ENCODE measurements at regions not wholly inside any gene's neighbourhood (a gene's known extent, or its start where the extent isn't known, plus 50 kb on each side); places are given as distances from the start of the nearest gene placed in this dataset.

DNA sequence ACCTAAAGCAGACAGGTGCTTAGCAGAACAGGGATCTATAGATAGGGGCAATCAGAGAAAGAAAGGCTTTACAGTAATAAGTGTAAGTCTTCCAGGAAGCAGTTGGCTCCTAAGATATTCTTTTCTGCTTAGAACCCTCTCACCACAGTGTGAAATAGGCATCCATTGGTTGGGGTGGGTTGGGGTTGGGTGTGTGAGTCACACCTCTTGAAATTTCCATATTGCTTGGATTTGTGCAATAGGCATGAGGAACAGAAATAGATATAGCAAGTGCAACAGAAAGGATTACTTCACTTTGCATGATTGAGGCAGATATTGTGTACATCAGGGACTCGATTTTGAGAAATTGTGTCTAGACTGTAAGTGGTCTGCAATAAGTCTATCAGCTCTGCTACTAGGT is 200.1 kb upstream of the GAP43 start:
- TF ChIP-seq POLR2A (IDR thresholded peaks at IDR 0.05; ENCODE audit: low read length) = no peak
- TF ChIP-seq, protein P1, sequence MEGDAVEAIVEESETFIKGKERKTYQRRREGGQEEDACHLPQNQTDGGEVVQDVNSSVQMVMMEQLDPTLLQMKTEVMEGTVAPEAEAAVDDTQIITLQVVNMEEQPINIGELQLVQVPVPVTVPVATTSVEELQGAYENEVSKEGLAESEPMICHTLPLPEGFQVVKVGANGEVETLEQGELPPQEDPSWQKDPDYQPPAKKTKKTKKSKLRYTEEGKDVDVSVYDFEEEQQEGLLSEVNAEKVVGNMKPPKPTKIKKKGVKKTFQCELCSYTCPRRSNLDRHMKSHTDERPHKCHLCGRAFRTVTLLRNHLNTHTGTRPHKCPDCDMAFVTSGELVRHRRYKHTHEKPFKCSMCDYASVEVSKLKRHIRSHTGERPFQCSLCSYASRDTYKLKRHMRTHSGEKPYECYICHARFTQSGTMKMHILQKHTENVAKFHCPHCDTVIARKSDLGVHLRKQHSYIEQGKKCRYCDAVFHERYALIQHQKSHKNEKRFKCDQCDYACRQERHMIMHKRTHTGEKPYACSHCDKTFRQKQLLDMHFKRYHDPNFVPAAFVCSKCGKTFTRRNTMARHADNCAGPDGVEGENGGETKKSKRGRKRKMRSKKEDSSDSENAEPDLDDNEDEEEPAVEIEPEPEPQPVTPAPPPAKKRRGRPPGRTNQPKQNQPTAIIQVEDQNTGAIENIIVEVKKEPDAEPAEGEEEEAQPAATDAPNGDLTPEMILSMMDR (IDR thresholded peaks at IDR 0.05) = no peak
- no peak for TF ChIP-seq CEBPB (IDR thresholded peaks at IDR 0.05)
- TF ChIP-seq RFX5 (IDR thresholded peaks at IDR 0.05) = no peak
- TF ChIP-seq, protein P2, sequence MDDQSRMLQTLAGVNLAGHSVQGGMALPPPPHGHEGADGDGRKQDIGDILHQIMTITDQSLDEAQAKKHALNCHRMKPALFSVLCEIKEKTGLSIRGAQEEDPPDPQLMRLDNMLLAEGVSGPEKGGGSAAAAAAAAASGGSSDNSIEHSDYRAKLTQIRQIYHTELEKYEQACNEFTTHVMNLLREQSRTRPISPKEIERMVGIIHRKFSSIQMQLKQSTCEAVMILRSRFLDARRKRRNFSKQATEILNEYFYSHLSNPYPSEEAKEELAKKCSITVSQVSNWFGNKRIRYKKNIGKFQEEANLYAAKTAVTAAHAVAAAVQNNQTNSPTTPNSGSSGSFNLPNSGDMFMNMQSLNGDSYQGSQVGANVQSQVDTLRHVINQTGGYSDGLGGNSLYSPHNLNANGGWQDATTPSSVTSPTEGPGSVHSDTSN (IDR thresholded peaks at IDR 0.05) = no peak
- TF ChIP-seq NR3C1 (IDR thresholded peaks at IDR 0.05) = no peak

All from A549 (cell line).